ENCODE measurements at regions not wholly inside any gene's neighbourhood (a gene's known extent, or its start where the extent isn't known, plus 50 kb on each side); places are given as distances from the start of the nearest gene placed in this dataset.

GRCh38 chr18:68017385-68017784 lies 500.9 kb upstream of the DSEL start:
- DNase-seq, result no peak
- H3K4me3 Mint-ChIP-seq (ENCODE audit: low read depth, unreplicated experiment), result no peak overlapping the region
- H3K9me3 Mint-ChIP-seq (ENCODE audit: low read depth, unreplicated experiment), result no peaks in the 10 kb centered on the region
- no TSS peak for BruUV-seq (replicated peaks)
- H3K27ac Mint-ChIP-seq (ENCODE audit: unreplicated experiment), result no peak overlapping the region
- H3K27me3 Mint-ChIP-seq (ENCODE audit: unreplicated experiment), result no peaks in the 10 kb centered on the region
- H3K4me1 Mint-ChIP-seq (ENCODE audit: low read depth, unreplicated experiment), result no peaks in the 10 kb centered on the region
- TF ChIP-seq, protein P1, sequence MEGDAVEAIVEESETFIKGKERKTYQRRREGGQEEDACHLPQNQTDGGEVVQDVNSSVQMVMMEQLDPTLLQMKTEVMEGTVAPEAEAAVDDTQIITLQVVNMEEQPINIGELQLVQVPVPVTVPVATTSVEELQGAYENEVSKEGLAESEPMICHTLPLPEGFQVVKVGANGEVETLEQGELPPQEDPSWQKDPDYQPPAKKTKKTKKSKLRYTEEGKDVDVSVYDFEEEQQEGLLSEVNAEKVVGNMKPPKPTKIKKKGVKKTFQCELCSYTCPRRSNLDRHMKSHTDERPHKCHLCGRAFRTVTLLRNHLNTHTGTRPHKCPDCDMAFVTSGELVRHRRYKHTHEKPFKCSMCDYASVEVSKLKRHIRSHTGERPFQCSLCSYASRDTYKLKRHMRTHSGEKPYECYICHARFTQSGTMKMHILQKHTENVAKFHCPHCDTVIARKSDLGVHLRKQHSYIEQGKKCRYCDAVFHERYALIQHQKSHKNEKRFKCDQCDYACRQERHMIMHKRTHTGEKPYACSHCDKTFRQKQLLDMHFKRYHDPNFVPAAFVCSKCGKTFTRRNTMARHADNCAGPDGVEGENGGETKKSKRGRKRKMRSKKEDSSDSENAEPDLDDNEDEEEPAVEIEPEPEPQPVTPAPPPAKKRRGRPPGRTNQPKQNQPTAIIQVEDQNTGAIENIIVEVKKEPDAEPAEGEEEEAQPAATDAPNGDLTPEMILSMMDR (IDR thresholded peaks at IDR 0.05; ENCODE audit: unreplicated experiment), result no peak
- intact Hi-C loops (cut with micrococcal nuclease; ENCODE audit: unreplicated experiment), result loop anchor here (10.0 kb wide), 1 partner anchor 57 kb away; no protein-coding TSS in a partner anchor
- H3K36me3 Mint-ChIP-seq (ENCODE audit: insufficient read depth, unreplicated experiment), result no peaks in the 10 kb centered on the region
- CTCF ChIA-PET, result no interaction called here

DNA sequence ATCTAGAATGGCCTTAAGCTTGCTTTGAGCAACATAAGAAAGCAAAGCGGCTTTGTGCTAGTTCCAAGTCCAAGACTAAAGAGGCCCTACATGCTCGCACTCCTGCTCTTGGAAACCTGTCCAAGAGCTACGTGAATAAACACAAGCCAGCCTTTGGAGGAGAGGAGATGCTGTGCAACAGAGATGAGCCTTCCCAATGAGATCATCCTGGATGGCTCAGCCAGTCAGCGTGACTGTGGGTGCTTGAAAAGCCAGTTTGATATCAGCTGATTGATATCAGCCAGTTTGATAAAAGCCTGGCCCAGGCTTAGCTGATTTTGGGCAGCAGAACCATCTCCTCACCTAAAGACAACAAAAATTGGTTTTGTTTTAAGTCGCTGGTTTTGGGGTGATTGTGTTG lies 481.0 kb upstream of the DSEL start:
- CTCF ChIA-PET, result no interaction called here
- no peak overlapping the region for H3K4me3 Mint-ChIP-seq (ENCODE audit: low read depth, unreplicated experiment)
- no peaks in the 10 kb centered on the region for H3K36me3 Mint-ChIP-seq (ENCODE audit: insufficient read depth, unreplicated experiment)
- TF ChIP-seq, protein P1 (IDR thresholded peaks at IDR 0.05; ENCODE audit: unreplicated experiment), result no peak
- BruUV-seq (replicated peaks), result no TSS peak
- no peak for DNase-seq
- H3K9me3 Mint-ChIP-seq (ENCODE audit: low read depth, unreplicated experiment), result peaks cover 5% of the 10 kb centered on the region
- no peak overlapping the region for H3K27ac Mint-ChIP-seq (ENCODE audit: unreplicated experiment)
- intact Hi-C loops (cut with micrococcal nuclease; ENCODE audit: unreplicated experiment), result no loop called here
- H3K27me3 Mint-ChIP-seq (ENCODE audit: unreplicated experiment), result no peaks in the 10 kb centered on the region
- no peaks in the 10 kb centered on the region for H3K4me1 Mint-ChIP-seq (ENCODE audit: low read depth, unreplicated experiment)

DNA sequence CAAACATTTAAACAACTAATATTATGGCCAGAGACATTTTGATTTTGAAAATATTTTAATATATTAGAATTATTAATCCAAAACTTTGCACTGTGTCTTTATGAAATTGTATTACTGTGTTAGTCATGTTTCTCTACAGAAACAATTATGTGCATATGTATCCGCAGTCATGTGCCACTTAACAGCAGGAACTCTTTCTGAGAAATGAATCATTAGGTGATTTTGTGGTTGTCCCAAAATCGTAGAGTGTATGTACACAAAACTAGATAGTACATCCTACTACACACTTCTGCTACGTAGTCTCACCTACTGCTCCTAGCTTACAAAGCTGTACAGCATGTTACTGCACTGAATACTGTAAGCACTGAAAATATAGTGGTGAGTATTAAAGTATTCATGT lies 479.2 kb upstream of the DSEL start:
- Mint-ChIP-seq H3K36me3 (ENCODE audit: insufficient read depth, unreplicated experiment) (no peaks in the 10 kb centered on the region), H3K27ac (ENCODE audit: unreplicated experiment) (no peak overlapping the region), H3K4me1 (ENCODE audit: low read depth, unreplicated experiment) (no peaks in the 10 kb centered on the region), H3K4me3 (ENCODE audit: low read depth, unreplicated experiment) (no peak overlapping the region), H3K27me3 (ENCODE audit: unreplicated experiment) (no peaks in the 10 kb centered on the region), H3K9me3 (ENCODE audit: low read depth, unreplicated experiment) (peaks cover 8% of the 10 kb centered on the region)
- BruUV-seq (replicated peaks), result no TSS peak
- intact Hi-C loops (cut with micrococcal nuclease; ENCODE audit: unreplicated experiment), result no loop called here
- TF ChIP-seq, protein P1 (IDR thresholded peaks at IDR 0.05; ENCODE audit: unreplicated experiment), result no peak
- DNase-seq, result no peak
- CTCF ChIA-PET, result no interaction called here

- no peak overlapping the region for H3K27ac Mint-ChIP-seq (ENCODE audit: unreplicated experiment)
- CTCF ChIA-PET, result no interaction called here
- TF ChIP-seq, protein P1 (IDR thresholded peaks at IDR 0.05; ENCODE audit: unreplicated experiment), result no peak
- no peaks in the 10 kb centered on the region for H3K27me3 Mint-ChIP-seq (ENCODE audit: unreplicated experiment)
- no peaks in the 10 kb centered on the region for H3K9me3 Mint-ChIP-seq (ENCODE audit: low read depth, unreplicated experiment)
- intact Hi-C loops (cut with micrococcal nuclease; ENCODE audit: unreplicated experiment), result no loop called here
- no peaks in the 10 kb centered on the region for H3K4me1 Mint-ChIP-seq (ENCODE audit: low read depth, unreplicated experiment)
- DNase-seq, result no peak
- H3K4me3 Mint-ChIP-seq (ENCODE audit: low read depth, unreplicated experiment), result no peak overlapping the region
- no peaks in the 10 kb centered on the region for H3K36me3 Mint-ChIP-seq (ENCODE audit: insufficient read depth, unreplicated experiment)
- no TSS peak for BruUV-seq (replicated peaks)
These were observed 463.7 kb upstream of the DSEL start for GRCh38 chr18:67980241-67980640.
